ENCODE measurements at regions not wholly inside any gene's neighbourhood (a gene's known extent, or its start where the extent isn't known, plus 50 kb on each side); places are given as distances from the start of the nearest gene placed in this dataset.

- no peak for DNase-seq
These were observed 66.6 kb upstream of the PDE5A start for GRCh38 chr4:119695216-119695615.

- DNase-seq: no peak
These were observed 64.5 kb upstream of the PDE5A start for GRCh38 chr4:119693126-119693525.

GRCh38 chr4:119692001-119692400, 63.4 kb upstream of the PDE5A start:
- no peak for DNase-seq

GRCh38 chr4:119690871-119691270, 62.3 kb upstream of the PDE5A start:
- no peak for DNase-seq

- no peak for DNase-seq
These were observed 59.8 kb upstream of the PDE5A start for GRCh38 chr4:119688446-119688845.

- no peak for DNase-seq
These were observed 55.9 kb upstream of the PDE5A start for GRCh38 chr4:119684463-119684862.

DNA sequence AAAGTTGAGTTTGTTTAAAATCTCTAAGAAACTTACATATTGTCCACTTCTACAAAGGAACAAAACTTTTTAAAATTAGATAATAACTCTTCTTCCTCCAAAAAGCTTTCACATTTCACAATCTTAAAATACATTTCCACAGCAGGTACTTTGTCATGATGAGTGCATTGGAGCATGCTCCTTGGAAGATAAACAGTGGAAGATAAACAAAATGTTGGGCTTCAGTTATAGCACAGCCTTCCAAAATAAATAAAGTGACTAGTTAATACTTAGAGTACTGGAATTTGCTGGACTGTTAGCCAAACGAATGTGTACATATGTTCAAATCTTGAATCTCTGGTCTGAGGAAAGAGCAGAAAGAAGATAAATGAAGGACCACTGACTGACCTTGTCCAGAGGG, 54.9 kb upstream of the PDE5A start:
- no peak for DNase-seq

- no peak for DNase-seq
These were observed 53.5 kb upstream of the PDE5A start for GRCh38 chr4:119682099-119682498.

DNA sequence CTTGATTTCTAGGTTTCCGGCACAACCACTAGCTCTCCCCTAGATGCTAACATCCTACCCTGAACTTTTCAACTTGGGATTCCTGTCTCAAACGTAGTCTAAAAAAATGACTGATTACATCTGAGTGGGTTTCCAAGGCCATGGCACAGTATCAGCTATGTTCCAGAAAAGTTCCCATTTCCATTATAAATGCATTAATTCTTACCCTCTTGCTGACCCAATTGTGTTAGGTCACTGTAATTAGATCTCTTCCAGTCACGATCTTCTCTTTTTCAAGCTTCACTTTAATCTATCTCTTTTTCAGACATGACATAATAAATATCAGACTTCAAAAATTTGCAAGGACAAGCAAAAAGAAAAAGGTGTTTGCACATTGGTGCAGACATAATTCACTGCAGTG, 50.6 kb upstream of the PDE5A start:
- no peak for DNase-seq

DNA sequence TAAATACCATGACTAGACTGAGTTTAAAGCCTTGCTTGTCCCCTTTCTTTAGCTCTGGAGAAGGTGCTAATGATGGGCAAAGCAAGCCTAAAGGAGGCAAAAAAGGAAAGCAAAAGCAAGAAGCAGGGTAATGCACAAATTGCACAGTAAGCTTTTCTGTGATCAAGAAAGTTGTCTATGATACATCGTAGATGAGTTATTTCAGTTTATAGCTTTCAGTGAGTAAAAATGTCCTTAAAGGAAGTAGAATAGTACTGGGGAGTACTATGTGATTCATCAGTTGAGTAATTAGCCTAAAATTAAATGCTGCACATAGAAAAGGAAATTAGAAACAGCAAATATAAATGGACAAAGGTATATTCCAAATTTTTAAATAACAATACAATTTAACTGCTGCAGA, 50.2 kb upstream of the PDE5A start:
- DNase-seq: no peak

All from right hindlimb (tissue), 1 donor.